MM.1S (cell line): ENCODE measurements at regions not wholly inside any gene's neighbourhood (a gene's known extent, or its start where the extent isn't known, plus 50 kb on each side); places are given as distances from the start of the nearest gene placed in this dataset.

Source experiments
- DNase-seq: peaks from one replicate; pipeline ENCODE4 v3.0.0-alpha.2; 2015
- H2AFZ ChIP-seq: fragments of 300-600 bp; sonication (generic); 2 replicates; pipeline ENCODE4 v1.6.0; 2016; ENCODE audit warnings: antibody characterized with exemption, low read length
- H3F3A ChIP-seq: fragments of 300-600 bp; sonication (generic); 2 replicates; pipeline ENCODE4 v1.6.1; 2016; ENCODE audit warnings: mild to moderate bottlenecking, antibody characterized with exemption, low read length, moderate library complexity, mixed read lengths; ENCODE audit not compliant: insufficient read depth
- H3K27ac ChIP-seq: fragments of 300-600 bp; sonication (generic); 2 replicates; pipeline ENCODE4 v1.5.1; 2016; ENCODE audit warnings: mild to moderate bottlenecking, low read length
- H3K27me3 ChIP-seq: fragments of 300-600 bp; sonication (generic); replicated peaks from 2 replicates; pipeline ENCODE4 v1.6.0; 2016; ENCODE audit warnings: low read length; ENCODE audit not compliant: insufficient read depth
- H3K36me3 ChIP-seq: fragments of 300-600 bp; sonication (generic); replicated peaks from 2 replicates; pipeline ENCODE4 v1.6.1; 2016; ENCODE audit warnings: mild to moderate bottlenecking, low read length, mixed read lengths; ENCODE audit not compliant: insufficient read depth
- H3K4me1 ChIP-seq: fragments of 300-600 bp; sonication (generic); 2 replicates; pipeline ENCODE4 v1.6.1; 2016; ENCODE audit warnings: low read length, mixed read lengths
- H3K4me2 ChIP-seq: fragments of 300-600 bp; sonication (generic); 2 replicates; pipeline ENCODE4 v1.6.0; 2016; ENCODE audit warnings: low read depth, low read length
- H3K4me3 ChIP-seq: fragments of 300-600 bp; sonication (generic); 2 replicates; pipeline ENCODE4 v1.5.1; 2016; ENCODE audit warnings: low read length, mixed read lengths
- H3K79me2 ChIP-seq: fragments of 300-600 bp; sonication (generic); 2 replicates; pipeline ENCODE4 v1.6.1; 2016; ENCODE audit warnings: mixed run types, low read length, mixed read lengths
- H3K9ac ChIP-seq: fragments of 300-600 bp; sonication (generic); 2 replicates; pipeline ENCODE4 v1.6.1; 2016; ENCODE audit warnings: low read length, mixed read lengths
- H3K9me2 ChIP-seq: fragments of 300-600 bp; sonication (generic); replicated peaks from 2 replicates; pipeline ENCODE4 v1.6.1; 2016; ENCODE audit warnings: mild to moderate bottlenecking, low read length, mixed read lengths; ENCODE audit not compliant: insufficient read depth
- H3K9me3 ChIP-seq: fragments of 300-600 bp; sonication (generic); replicated peaks from 2 replicates; pipeline ENCODE4 v1.6.1; 2016; ENCODE audit warnings: mild to moderate bottlenecking, low read length, mixed read lengths; ENCODE audit not compliant: insufficient read depth
- H4K20me1 ChIP-seq: fragments of 300-600 bp; sonication (generic); 2 replicates; pipeline ENCODE4 v1.6.1; 2016; ENCODE audit warnings: mild to moderate bottlenecking, low read length, moderate library complexity, mixed read lengths; ENCODE audit not compliant: insufficient read depth
- EZH2 ChIP-seq: fragments of 300-600 bp; sonication (generic); optimal IDR thresholded peaks from 2 replicates; pipeline ENCODE3; 2017; ENCODE audit warnings: low read depth, mild to moderate bottlenecking, antibody characterized with exemption, low read length, mixed read lengths
- EZH2phosphoT487 ChIP-seq: fragments of 300-600 bp; sonication (generic); IDR thresholded peaks from 2 replicates; pipeline ENCODE4 v1.6.1; 2018; ENCODE audit warnings: antibody characterized with exemption, low read length
- TF ChIP-seq, protein P1 (sequence below): fragments of 300-600 bp; sonication (generic); IDR thresholded peaks from 2 replicates; pipeline ENCODE4 v1.5.1; 2016; ENCODE audit warnings: antibody characterized with exemption, low read length, mixed read lengths

DNA sequence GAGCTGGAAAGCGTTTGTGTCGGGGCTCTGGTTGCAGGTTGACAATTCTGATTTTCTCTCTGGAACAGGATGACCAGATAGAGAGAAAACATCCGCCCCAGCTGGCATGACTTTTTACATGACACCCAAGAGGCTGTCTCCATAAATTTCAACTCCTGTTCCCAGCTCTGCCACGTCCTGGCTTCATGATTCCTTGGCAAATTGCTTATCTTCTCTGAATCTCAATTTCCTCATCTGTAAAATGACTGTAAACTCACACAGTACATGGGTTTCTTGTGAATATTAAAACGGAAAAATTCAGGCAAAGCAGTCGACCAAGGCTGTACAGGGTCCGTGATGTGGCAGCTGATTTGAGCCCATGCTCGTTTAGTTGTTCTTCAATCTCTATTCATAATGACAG, 572.7 kb downstream of the AJAP1 start:
- H3K27me3 ChIP-seq = peaks cover 74% of the 10 kb centered on the region
- no peaks in the 10 kb centered on the region for H3K36me3 ChIP-seq
- DNase-seq = no peak
- H3K27ac ChIP-seq = no peak overlapping the region
- TF ChIP-seq, protein P1, sequence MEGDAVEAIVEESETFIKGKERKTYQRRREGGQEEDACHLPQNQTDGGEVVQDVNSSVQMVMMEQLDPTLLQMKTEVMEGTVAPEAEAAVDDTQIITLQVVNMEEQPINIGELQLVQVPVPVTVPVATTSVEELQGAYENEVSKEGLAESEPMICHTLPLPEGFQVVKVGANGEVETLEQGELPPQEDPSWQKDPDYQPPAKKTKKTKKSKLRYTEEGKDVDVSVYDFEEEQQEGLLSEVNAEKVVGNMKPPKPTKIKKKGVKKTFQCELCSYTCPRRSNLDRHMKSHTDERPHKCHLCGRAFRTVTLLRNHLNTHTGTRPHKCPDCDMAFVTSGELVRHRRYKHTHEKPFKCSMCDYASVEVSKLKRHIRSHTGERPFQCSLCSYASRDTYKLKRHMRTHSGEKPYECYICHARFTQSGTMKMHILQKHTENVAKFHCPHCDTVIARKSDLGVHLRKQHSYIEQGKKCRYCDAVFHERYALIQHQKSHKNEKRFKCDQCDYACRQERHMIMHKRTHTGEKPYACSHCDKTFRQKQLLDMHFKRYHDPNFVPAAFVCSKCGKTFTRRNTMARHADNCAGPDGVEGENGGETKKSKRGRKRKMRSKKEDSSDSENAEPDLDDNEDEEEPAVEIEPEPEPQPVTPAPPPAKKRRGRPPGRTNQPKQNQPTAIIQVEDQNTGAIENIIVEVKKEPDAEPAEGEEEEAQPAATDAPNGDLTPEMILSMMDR = no peak
- H4K20me1 ChIP-seq = no peaks in the 10 kb centered on the region
- no peak overlapping the region for H3K4me3 ChIP-seq
- H3F3A ChIP-seq = no peaks in the 10 kb centered on the region
- H3K4me2 ChIP-seq = no peak overlapping the region
- no peak overlapping the region for H3K9ac ChIP-seq
- no peaks in the 10 kb centered on the region for H3K79me2 ChIP-seq
- no peaks in the 10 kb centered on the region for H3K9me2 ChIP-seq
- H3K4me1 ChIP-seq = no peaks in the 10 kb centered on the region
- no peaks in the 10 kb centered on the region for H3K9me3 ChIP-seq
- H2AFZ ChIP-seq = no peak overlapping the region

DNA sequence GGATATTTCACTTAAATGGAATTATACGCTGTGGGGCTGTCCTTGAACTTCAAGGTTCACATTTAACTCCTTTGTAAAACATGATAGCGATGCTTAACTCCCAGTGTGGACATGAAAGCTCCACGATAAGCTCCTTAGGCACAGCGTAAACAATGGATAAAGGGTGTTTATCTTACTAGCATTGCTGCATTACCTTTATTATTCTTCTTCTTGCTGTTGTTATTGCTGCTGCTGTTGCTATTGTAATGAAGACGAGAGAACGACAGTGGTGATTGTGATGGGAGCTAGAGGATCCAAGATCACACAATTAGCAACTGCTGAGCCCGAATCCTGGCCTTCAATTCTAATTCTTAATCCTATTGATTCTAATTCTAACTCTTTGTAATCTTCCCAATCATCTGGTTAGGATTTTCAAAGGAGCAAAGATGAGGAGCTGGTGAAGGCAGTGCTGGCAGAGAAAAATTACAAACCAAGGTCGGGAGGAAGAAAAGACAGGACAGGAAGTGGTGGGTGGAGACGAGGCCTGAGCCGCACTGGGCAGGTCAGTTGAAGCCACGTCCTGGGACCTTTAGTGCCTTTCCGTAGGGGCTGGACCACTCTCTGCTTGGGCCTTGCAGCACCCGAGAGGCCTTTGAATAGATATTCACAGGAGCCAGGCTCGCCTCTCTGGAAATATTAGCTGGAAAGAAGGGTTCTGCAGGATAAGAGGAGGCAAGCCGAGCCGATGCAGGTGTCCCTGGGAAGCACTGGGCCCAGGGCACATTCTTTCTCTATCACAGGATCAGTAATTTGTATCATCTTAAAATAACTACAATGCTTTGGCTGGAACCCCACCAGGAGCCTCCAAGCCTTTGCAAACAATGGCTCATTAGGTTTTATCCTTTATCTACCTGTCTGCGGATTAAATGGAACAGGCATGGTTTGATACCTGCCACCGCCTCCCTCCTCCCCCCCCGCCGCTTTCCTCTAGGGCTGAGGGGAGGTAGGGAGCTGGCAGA, 571.6 kb downstream of the AJAP1 start:
- no peaks in the 10 kb centered on the region for H3K9me3 ChIP-seq
- no peaks in the 10 kb centered on the region for H3F3A ChIP-seq
- no peaks in the 10 kb centered on the region for H4K20me1 ChIP-seq
- no peak overlapping the region for H3K4me3 ChIP-seq
- H3K27me3 ChIP-seq = peaks cover 69% of the 10 kb centered on the region
- no peak overlapping the region for H3K27ac ChIP-seq
- no peaks in the 10 kb centered on the region for H3K79me2 ChIP-seq
- H3K9me2 ChIP-seq = no peaks in the 10 kb centered on the region
- H3K9ac ChIP-seq = no peak overlapping the region
- no peaks in the 10 kb centered on the region for H3K36me3 ChIP-seq
- H3K4me2 ChIP-seq = no peak overlapping the region
- no peak for DNase-seq
- TF ChIP-seq, protein P1 = no peak
- TF ChIP-seq EZH2 = no peak
- no peak for TF ChIP-seq EZH2phosphoT487
- no peak overlapping the region for H2AFZ ChIP-seq
- H3K4me1 ChIP-seq = no peaks in the 10 kb centered on the region

DNA sequence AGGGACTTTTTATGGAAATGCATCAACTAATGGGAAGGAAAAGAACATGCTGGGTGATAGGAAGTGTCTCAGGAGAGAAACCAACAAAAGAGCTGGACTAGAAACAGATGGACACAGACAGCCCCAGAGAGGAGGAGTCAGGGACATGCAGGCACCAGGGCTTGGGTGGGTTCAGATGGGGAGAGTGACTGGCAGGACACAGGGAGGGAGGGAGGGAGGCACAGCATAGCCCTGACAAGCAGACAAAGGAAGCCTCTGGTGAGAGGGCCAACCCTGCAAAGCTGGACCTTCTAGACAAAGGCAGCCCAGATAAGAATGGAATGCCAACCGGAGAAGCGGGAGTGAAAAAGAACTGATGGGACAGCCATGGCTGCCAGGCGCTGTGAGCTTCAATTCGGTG, 568.8 kb downstream of the AJAP1 start:
- no peak overlapping the region for H3K4me3 ChIP-seq
- no peaks in the 10 kb centered on the region for H3K36me3 ChIP-seq
- TF ChIP-seq, protein P1 = no peak
- TF ChIP-seq EZH2phosphoT487 = no peak
- TF ChIP-seq EZH2 = no peak
- H3K79me2 ChIP-seq = no peaks in the 10 kb centered on the region
- H3K9me2 ChIP-seq = no peaks in the 10 kb centered on the region
- H3K4me1 ChIP-seq = no peaks in the 10 kb centered on the region
- H3F3A ChIP-seq = no peaks in the 10 kb centered on the region
- H3K9me3 ChIP-seq = no peaks in the 10 kb centered on the region
- H2AFZ ChIP-seq = no peak overlapping the region
- no peak overlapping the region for H3K4me2 ChIP-seq
- H3K27me3 ChIP-seq = peaks cover 66% of the 10 kb centered on the region
- no peak overlapping the region for H3K27ac ChIP-seq
- no peak for DNase-seq
- H3K9ac ChIP-seq = no peak overlapping the region
- H4K20me1 ChIP-seq = no peaks in the 10 kb centered on the region
